Erythroblast (primary cell): ENCODE measurements at regions not wholly inside any gene's neighbourhood (a gene's known extent, or its start where the extent isn't known, plus 50 kb on each side); places are given as distances from the start of the nearest gene placed in this dataset.

Experiments used
- GATA1 ChIP-seq: IDR thresholded peaks from 2 replicates; pipeline ENCODE4 v1.6.1; 2011; ENCODE audit warnings: low read depth, mild to moderate bottlenecking, control low read depth, low read length, moderate library complexity
- POLR2A ChIP-seq: IDR thresholded peaks from 2 replicates; pipeline ENCODE4 v1.6.1; 2011; ENCODE audit warnings: mild to moderate bottlenecking, low read length

- TF ChIP-seq POLR2A: no peak
- TF ChIP-seq GATA1: no peak
These were observed 192.0 kb upstream of the TANK start for GRCh38 chr2:160968183-160968582.
